ENCODE measurements at regions not wholly inside any gene's neighbourhood (a gene's known extent, or its start where the extent isn't known, plus 50 kb on each side); places are given as distances from the start of the nearest gene placed in this dataset.
A peak's percentile ranks its signal among the peaks of the same experiment; 100 is the strongest.

- TF ChIP-seq SMARCB1 (IDR thresholded peaks at IDR 0.05; ENCODE audit: insufficient read length, low read depth) (no peak), ZFP36 (IDR thresholded peaks at IDR 0.05; ENCODE audit: low read depth, low read length, partially characterized antibody) (no peak), ZNF23 (CRISPR knock-in tag; IDR thresholded peaks at IDR 0.05) (no peak), BCL6 (CRISPR knock-in tag; IDR thresholded peaks at IDR 0.05) (peak; percentile 94), PKNOX1 (IDR thresholded peaks at IDR 0.05) (peak; percentile 72), BRD9 (IDR thresholded peaks at IDR 0.05; ENCODE audit: low read depth, partially characterized antibody) (no peak), FOXM1 (IDR thresholded peaks at IDR 0.05; ENCODE audit: low read depth) (peak; percentile 34; the same call in 1 of the 2 replicates), FOXM1 (CRISPR knock-in tag; IDR thresholded peaks at IDR 0.05; ENCODE audit: low read depth) (no peak), KLF6 (CRISPR knock-in tag; IDR thresholded peaks at IDR 0.05; ENCODE audit: borderline replicate concordance) (peak; percentile 99), ZNF445 (CRISPR knock-in tag; IDR thresholded peaks at IDR 0.05; ENCODE audit: low read depth) (0 out of 2 replicates have a peak, but pooled peaks have one; percentile 45), HMGXB4 (CRISPR knock-in tag; IDR thresholded peaks at IDR 0.05) (no peak), NONO (IDR thresholded peaks at IDR 0.05; ENCODE audit: low read depth in 2 of 2, low read length in 1 of 2) (no peak), FOXK2 (conservative IDR thresholded peaks at IDR 0.05 in 1 of 2, IDR thresholded peaks at IDR 0.05 in 1 of 2; ENCODE audit: low read depth in 2 of 2) (no peak), NEUROD1 (IDR thresholded peaks at IDR 0.05; ENCODE audit: borderline replicate concordance, low read depth, low read length, partially characterized antibody) (peak; percentile 42), MITF (IDR thresholded peaks at IDR 0.05) (peak; percentile 91), SAFB2 (IDR thresholded peaks at IDR 0.05; ENCODE audit: borderline replicate concordance, low read depth, low read length, severe bottlenecking) (no peak), MXI1 (IDR thresholded peaks at IDR 0.05; ENCODE audit: low read depth, low read length) (no peak), PTTG1 (tag; IDR thresholded peaks at IDR 0.05; ENCODE audit: low read depth) (peak; percentile 99), EGR1 (conservative IDR thresholded peaks at IDR 0.05) (no peak), ZKSCAN3 (CRISPR knock-in tag; IDR thresholded peaks at IDR 0.05) (peak; percentile 84), HNRNPL (IDR thresholded peaks at IDR 0.05; ENCODE audit: low read depth, low read length) (no peak), MTA2 (IDR thresholded peaks at IDR 0.05; ENCODE audit: low read depth) (no peak), ZNF253 (CRISPR knock-in tag; conservative IDR thresholded peaks at IDR 0.05) (no peak)
Observed at GRCh38 chr3:135513106-135514059, 452.1 kb upstream of the PPP2R3A start (continued).

Measured in K562 (cell line).